ENCODE measurements at regions not wholly inside any gene's neighbourhood (a gene's known extent, or its start where the extent isn't known, plus 50 kb on each side); places are given as distances from the start of the nearest gene placed in this dataset.

DNA sequence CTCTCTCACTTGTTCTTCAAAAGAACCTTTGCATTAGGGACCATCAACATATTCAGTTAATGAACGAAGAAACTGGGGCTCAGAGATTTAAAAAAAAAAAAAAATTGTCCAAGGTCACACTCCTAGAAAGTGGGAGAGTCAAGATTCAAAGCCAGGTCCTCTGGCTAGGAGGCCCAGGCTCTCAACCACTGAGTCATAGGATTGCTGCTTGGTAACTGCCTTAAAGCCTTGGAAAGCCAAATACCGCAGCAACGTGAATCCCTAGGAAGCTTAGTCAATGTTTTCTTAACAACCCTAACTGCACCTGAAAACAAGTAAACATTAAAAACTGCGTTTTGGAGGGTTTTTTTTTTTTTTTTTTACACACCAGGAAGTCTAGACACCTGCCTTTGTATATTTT, 156.8 kb downstream of the WNT5A start:
- TF ChIP-seq, protein P1, sequence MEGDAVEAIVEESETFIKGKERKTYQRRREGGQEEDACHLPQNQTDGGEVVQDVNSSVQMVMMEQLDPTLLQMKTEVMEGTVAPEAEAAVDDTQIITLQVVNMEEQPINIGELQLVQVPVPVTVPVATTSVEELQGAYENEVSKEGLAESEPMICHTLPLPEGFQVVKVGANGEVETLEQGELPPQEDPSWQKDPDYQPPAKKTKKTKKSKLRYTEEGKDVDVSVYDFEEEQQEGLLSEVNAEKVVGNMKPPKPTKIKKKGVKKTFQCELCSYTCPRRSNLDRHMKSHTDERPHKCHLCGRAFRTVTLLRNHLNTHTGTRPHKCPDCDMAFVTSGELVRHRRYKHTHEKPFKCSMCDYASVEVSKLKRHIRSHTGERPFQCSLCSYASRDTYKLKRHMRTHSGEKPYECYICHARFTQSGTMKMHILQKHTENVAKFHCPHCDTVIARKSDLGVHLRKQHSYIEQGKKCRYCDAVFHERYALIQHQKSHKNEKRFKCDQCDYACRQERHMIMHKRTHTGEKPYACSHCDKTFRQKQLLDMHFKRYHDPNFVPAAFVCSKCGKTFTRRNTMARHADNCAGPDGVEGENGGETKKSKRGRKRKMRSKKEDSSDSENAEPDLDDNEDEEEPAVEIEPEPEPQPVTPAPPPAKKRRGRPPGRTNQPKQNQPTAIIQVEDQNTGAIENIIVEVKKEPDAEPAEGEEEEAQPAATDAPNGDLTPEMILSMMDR (IDR thresholded peaks at IDR 0.05; ENCODE audit: borderline replicate concordance, control extremely low read depth, extremely low read depth, insufficient read depth, missing control alignments), result no peak
- no peak for DNase-seq (ENCODE audit: low spot score)
- in situ Hi-C loops (cut with MboI; ENCODE audit: low sequenced_read_pairs, unreplicated experiment), result no loop called here

DNA sequence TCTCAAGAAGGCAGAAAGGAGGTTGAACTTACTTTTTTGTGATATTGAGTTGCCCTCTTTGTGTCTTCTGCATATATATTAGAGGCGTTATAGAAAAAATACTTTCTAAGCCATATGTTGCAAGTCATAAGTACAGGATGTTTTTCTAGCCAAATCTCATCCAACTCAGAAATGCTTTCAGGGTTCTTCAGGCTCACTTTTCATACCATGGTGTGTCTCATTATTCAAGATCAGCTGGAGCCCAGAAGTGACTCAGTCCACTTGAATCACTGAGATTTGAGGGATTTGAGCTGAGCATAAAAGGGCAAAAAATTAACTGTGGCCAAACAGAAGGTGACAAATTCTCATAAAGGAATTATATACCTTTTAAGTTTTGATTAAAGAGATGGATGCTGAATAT, 157.3 kb downstream of the WNT5A start:
- in situ Hi-C loops (cut with MboI; ENCODE audit: low sequenced_read_pairs, unreplicated experiment), result no loop called here
- DNase-seq (ENCODE audit: low spot score), result no peak
- TF ChIP-seq, protein P1 (IDR thresholded peaks at IDR 0.05; ENCODE audit: borderline replicate concordance, control extremely low read depth, extremely low read depth, insufficient read depth, missing control alignments), result no peak

DNA sequence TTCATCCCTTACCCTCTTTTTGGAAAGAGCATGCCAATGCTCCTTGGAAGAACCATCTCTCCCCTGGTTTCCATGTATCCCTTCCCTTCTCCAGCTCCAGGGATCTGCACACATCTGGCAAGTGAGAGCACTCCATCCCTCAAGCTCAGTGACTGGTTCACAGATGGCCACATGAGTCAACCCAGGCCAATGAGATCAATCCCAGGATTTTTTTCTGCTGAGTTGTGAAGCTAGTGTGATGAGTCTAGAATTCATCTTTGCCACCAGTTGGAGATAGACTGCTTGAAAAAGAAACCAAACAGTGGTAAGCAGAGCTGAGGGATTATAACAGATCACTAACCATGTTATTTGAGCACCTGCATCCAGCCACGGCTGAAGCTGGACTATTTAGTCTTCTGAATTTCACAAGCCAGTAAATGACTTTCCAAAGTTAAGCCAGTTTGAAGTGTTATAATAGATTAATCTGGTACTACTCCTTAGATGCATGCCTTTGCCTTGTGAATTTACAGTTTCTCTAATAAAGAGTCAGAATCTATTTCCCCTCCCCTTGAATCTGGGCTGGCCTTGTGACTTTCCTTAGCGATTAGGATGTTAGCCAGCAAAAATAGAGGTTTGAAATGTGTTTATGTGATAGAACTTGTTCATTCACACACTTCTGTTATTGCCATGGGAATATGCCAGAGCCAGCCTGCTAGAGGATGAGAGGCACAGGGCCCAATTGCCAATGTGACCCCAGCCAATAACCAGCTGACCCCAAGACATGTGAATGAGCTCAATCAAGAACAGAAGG, 159.8 kb downstream of the WNT5A start:
- in situ Hi-C loops (cut with MboI; ENCODE audit: low sequenced_read_pairs, unreplicated experiment), result no loop called here
- DNase-seq (ENCODE audit: low spot score), result no peak
- TF ChIP-seq, protein P1 (IDR thresholded peaks at IDR 0.05; ENCODE audit: borderline replicate concordance, control extremely low read depth, extremely low read depth, insufficient read depth, missing control alignments), result no peak

DNA sequence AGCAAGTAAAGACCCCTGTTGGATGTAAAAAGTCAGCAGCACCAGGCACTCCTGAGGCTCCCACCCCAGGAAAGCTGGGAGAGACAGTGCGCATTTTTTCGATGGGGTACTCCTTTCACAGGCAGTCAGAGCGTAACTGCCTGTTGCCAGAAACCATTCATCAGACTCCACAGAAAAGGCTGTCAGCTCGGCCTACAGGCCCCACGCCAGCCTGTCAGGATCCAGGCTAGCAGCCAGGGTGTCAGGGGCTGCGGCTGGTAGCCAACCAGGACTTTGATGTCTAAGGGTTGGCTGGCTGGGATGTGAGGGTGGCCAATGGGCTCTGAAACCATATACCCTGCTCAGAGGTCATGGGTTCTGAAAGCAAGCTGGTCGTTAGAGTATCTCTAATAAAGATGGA, 164.5 kb downstream of the WNT5A start:
- no peak for DNase-seq (ENCODE audit: low spot score)
- TF ChIP-seq, protein P1 (IDR thresholded peaks at IDR 0.05; ENCODE audit: borderline replicate concordance, control extremely low read depth, extremely low read depth, insufficient read depth, missing control alignments), result no peak
- in situ Hi-C loops (cut with MboI; ENCODE audit: low sequenced_read_pairs, unreplicated experiment), result no loop called here

DNA sequence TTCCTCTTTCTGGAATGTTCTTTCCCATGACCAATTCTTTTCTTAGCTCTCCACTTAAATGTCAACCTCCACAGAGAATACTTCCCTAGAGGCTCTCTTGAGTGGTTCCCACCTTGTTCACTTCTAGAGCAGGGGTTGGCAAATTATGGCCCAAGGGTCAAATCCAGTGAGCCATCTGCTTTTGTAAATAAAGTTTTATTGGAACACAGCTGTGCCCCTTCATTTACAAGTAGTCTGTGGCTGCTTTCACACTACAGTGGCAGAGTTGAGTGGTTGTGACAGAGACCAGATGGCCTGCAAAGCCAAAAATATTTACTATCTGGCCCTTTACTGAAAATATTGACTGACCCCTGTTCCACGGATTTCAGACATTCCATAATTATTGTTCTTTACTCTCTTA, 166.2 kb downstream of the WNT5A start:
- in situ Hi-C loops (cut with MboI; ENCODE audit: low sequenced_read_pairs, unreplicated experiment), result no loop called here
- no peak for DNase-seq (ENCODE audit: low spot score)
- TF ChIP-seq, protein P1 (IDR thresholded peaks at IDR 0.05; ENCODE audit: borderline replicate concordance, control extremely low read depth, extremely low read depth, insufficient read depth, missing control alignments), result no peak

DNA sequence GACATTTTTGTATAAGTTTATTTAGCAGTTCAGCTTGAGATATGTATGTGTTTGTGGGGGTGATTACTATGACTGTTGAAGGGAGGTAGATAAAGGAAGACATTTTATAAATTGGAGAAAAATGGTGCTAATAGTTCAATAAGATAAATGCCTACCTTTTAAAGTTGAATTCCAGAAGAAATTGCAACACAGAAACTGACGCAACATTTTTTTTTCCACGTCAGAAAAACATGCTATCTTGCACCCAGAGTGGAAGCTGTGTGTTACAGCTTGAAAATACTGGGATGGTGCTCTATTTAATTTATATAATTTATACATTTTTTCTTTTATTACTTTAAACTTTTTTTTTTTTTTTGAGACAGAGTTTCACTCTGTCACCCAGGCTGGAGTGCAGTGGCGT, 171.7 kb downstream of the WNT5A start:
- in situ Hi-C loops (cut with MboI; ENCODE audit: low sequenced_read_pairs, unreplicated experiment), result no loop called here

More for the DNA sequence above, 171.7 kb downstream of the WNT5A start:
- no peak for DNase-seq (ENCODE audit: low spot score)
- TF ChIP-seq, protein P1 (IDR thresholded peaks at IDR 0.05; ENCODE audit: borderline replicate concordance, control extremely low read depth, extremely low read depth, insufficient read depth, missing control alignments), result no peak

Data from GM13976 (cell line).